OCI-LY1 (cell line): ENCODE measurements at regions not wholly inside any gene's neighbourhood (a gene's known extent, or its start where the extent isn't known, plus 50 kb on each side); places are given as distances from the start of the nearest gene placed in this dataset.

Source experiments
- H2AFZ ChIP-seq: fragments of 200-600 bp; sonication (generic), shearing (Covaris generic); 2 replicates; pipeline ENCODE4 v1.6.0; 2014; ENCODE audit warnings: antibody characterized with exemption, mild to moderate bottlenecking, low read length
- H3F3A ChIP-seq: fragments of 200-600 bp; sonication (generic), shearing (Covaris generic); 2 replicates; pipeline ENCODE4 v1.6.0; 2014; ENCODE audit warnings: mild to moderate bottlenecking, antibody characterized with exemption, low read length, moderate library complexity; ENCODE audit not compliant: insufficient read depth
- H3K27ac ChIP-seq: fragments of 200-600 bp; sonication (generic); 2 replicates; pipeline ENCODE4 v1.5.1; 2014; ENCODE audit warnings: low read length, mixed run types, mild to moderate bottlenecking, low read depth; ENCODE audit not compliant: poor library complexity, severe bottlenecking
- H3K27me3 ChIP-seq: fragments of 200-600 bp; sonication (generic); 2 replicates; pipeline ENCODE4 v1.6.0; 2014; ENCODE audit warnings: antibody characterized with exemption, mild to moderate bottlenecking, low read length, moderate library complexity; ENCODE audit not compliant: insufficient read depth
- H3K36me3 ChIP-seq: fragments of 200-600 bp; sonication (generic); 2 replicates; pipeline ENCODE4 v1.6.1; 2014; ENCODE audit warnings: mild to moderate bottlenecking, antibody characterized with exemption, low read length, moderate library complexity, mixed read lengths; ENCODE audit not compliant: insufficient read depth
- H3K4me1 ChIP-seq: fragments of 200-600 bp; sonication (generic); 2 replicates; pipeline ENCODE4 v1.5.1; 2014; ENCODE audit warnings: mild to moderate bottlenecking, low read length, moderate library complexity; ENCODE audit not compliant: insufficient read depth, severe bottlenecking
- H3K4me2 ChIP-seq: fragments of 200-600 bp; sonication (generic), shearing (Covaris generic); 2 replicates; pipeline ENCODE4 v1.6.1; 2014; ENCODE audit warnings: low read length
- H3K4me3 ChIP-seq: fragments of 200-600 bp; sonication (generic); 2 replicates; pipeline ENCODE4 v1.5.1; 2014; ENCODE audit warnings: low read length, low read depth, mild to moderate bottlenecking, mixed read lengths; ENCODE audit not compliant: poor library complexity, severe bottlenecking
- H3K79me2 ChIP-seq: fragments of 200-600 bp; shearing (Covaris generic); 2 replicates; pipeline ENCODE4 v1.6.1; 2016; ENCODE audit warnings: mixed run types, low read length, mixed read lengths; ENCODE audit not compliant: insufficient read depth
- H3K9ac ChIP-seq: fragments of 200-600 bp; sonication (generic), shearing (Covaris generic); 2 replicates; pipeline ENCODE4 v1.6.1; 2014; ENCODE audit warnings: mild to moderate bottlenecking, low read length, mixed read lengths
- H3K9me2 ChIP-seq: fragments of 200-600 bp; sonication (generic), shearing (Covaris generic); 2 replicates; pipeline ENCODE4 v1.6.1; 2014; ENCODE audit warnings: low read depth, mild to moderate bottlenecking, low read length, mixed read lengths
- H3K9me3 ChIP-seq: fragments of 200-600 bp; shearing (Covaris generic); 2 replicates; pipeline ENCODE4 v1.6.1; 2014; ENCODE audit warnings: low read length, mixed read lengths
- H4K20me1 ChIP-seq: fragments of 200-600 bp; sonication (generic), shearing (Covaris generic); 2 replicates; pipeline ENCODE4 v1.6.0; 2016; ENCODE audit warnings: mild to moderate bottlenecking, low read length; ENCODE audit not compliant: insufficient read depth
- EZH2 ChIP-seq: fragments of 200-600 bp; sonication (generic), shearing (Covaris generic); IDR thresholded peaks from 2 replicates; pipeline ENCODE4 v1.8.0; 2017; ENCODE audit warnings: borderline replicate concordance, mixed run types, mild to moderate bottlenecking, antibody characterized with exemption, low read length, moderate library complexity, mixed read lengths
- TF ChIP-seq, protein P1 (sequence below): fragments of 200-600 bp; sonication (generic), shearing (Covaris generic); IDR thresholded peaks from 2 replicates; pipeline ENCODE4 v1.5.1; 2017; ENCODE audit warnings: mild to moderate bottlenecking, antibody characterized with exemption, low read length, moderate library complexity, mixed read lengths

DNA sequence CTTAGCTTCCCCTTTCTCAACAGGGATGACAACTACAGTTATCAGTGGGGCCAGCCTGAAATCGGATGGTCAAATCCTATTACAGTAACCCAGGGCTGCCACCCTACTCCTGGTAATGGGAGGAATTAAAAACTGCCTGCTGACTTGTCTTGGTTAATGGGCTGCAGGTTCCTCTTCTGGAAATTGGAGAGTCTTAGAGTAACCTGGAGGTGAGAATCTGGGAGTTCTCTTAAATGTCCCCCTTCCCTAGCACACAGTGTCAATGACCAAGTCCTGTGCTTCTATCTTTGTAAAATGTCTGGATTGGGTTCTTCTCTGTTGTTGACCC, 113.1 kb downstream of the DDX1 start:
- peaks cover 4% of the 10 kb centered on the region; the same call in 1 of the 2 replicates for H3K27me3 ChIP-seq
- H2AFZ ChIP-seq: no peak overlapping the region
- H3K79me2 ChIP-seq: no peaks in the 10 kb centered on the region
- H3K36me3 ChIP-seq: no peaks in the 10 kb centered on the region
- H3K4me2 ChIP-seq: no peak overlapping the region
- TF ChIP-seq EZH2: no peak
- TF ChIP-seq, protein P1, sequence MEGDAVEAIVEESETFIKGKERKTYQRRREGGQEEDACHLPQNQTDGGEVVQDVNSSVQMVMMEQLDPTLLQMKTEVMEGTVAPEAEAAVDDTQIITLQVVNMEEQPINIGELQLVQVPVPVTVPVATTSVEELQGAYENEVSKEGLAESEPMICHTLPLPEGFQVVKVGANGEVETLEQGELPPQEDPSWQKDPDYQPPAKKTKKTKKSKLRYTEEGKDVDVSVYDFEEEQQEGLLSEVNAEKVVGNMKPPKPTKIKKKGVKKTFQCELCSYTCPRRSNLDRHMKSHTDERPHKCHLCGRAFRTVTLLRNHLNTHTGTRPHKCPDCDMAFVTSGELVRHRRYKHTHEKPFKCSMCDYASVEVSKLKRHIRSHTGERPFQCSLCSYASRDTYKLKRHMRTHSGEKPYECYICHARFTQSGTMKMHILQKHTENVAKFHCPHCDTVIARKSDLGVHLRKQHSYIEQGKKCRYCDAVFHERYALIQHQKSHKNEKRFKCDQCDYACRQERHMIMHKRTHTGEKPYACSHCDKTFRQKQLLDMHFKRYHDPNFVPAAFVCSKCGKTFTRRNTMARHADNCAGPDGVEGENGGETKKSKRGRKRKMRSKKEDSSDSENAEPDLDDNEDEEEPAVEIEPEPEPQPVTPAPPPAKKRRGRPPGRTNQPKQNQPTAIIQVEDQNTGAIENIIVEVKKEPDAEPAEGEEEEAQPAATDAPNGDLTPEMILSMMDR: no peak
- no peaks in the 10 kb centered on the region for H3K9me3 ChIP-seq
- H3K4me3 ChIP-seq: no peak overlapping the region
- H3K4me1 ChIP-seq: no peaks in the 10 kb centered on the region
- H3K9me2 ChIP-seq: no peaks in the 10 kb centered on the region
- no peak overlapping the region for H3K9ac ChIP-seq
- no peaks in the 10 kb centered on the region for H4K20me1 ChIP-seq
- no peak overlapping the region for H3K27ac ChIP-seq
- H3F3A ChIP-seq: no peaks in the 10 kb centered on the region

DNA sequence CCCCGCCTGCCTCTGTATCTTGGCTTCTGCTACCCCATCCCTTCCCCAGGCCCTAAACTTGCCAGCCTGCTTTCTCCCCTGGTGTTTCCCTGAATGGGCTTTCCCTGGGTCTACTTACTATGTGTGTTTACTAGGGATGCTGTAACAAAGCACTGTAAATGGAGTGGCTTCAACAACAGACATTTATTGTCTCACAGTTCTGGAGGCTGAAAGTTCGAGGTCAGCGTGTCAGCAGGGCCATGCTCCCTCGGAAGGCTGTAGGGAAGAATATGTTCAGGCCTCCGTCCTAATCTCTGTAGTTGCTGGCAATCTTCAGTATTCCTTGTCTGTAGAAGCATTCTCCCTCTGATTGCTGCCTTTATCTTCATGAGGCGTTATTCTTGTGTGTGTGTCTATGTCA, 113.6 kb downstream of the DDX1 start:
- H3K9ac ChIP-seq: no peak overlapping the region
- no peaks in the 10 kb centered on the region for H3K79me2 ChIP-seq
- no peak overlapping the region for H3K4me2 ChIP-seq
- no peaks in the 10 kb centered on the region for H3K9me2 ChIP-seq
- no peaks in the 10 kb centered on the region for H3K9me3 ChIP-seq
- no peak overlapping the region for H2AFZ ChIP-seq
- no peak overlapping the region for H3K27ac ChIP-seq
- no peaks in the 10 kb centered on the region for H3K4me1 ChIP-seq
- no peaks in the 10 kb centered on the region for H4K20me1 ChIP-seq
- TF ChIP-seq EZH2: no peak
- TF ChIP-seq, protein P1: no peak
- H3K4me3 ChIP-seq: no peak overlapping the region
- peaks cover 4% of the 10 kb centered on the region; the same call in 1 of the 2 replicates for H3K27me3 ChIP-seq
- no peaks in the 10 kb centered on the region for H3F3A ChIP-seq
- no peaks in the 10 kb centered on the region for H3K36me3 ChIP-seq

DNA sequence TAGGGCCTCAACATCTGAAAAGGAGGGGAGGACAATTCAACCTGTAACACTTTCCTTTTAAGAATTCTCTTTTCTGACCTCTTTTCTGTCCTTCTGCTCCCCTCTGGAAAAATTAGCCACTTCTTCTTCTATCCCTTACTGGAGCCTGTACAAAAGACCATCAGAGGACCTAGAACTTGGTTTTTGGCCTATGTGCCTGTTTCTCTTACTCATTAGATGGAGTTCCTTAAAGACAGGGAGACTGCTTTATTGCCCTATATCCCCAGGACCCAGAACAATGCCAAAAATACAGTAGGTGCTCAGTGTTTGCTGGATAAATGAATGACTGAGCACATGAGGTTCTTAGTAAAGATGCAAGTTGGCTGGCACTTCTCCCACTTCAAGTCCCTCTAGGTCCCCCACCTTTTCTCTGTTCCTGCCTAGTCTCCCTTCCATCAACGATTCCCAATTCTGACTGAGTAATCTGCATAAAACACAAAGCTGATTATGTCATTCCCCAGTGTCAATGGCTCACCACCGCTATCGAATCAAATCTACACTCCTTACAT, 114.2 kb downstream of the DDX1 start:
- H3F3A ChIP-seq: no peaks in the 10 kb centered on the region
- TF ChIP-seq, protein P1: no peak
- TF ChIP-seq EZH2: no peak
- no peaks in the 10 kb centered on the region for H3K79me2 ChIP-seq
- H2AFZ ChIP-seq: no peak overlapping the region
- H3K9ac ChIP-seq: no peak overlapping the region
- no peaks in the 10 kb centered on the region for H3K4me1 ChIP-seq
- no peaks in the 10 kb centered on the region for H4K20me1 ChIP-seq
- H3K4me3 ChIP-seq: no peak overlapping the region
- H3K27me3 ChIP-seq: peaks cover 4% of the 10 kb centered on the region; the same call in 1 of the 2 replicates
- no peaks in the 10 kb centered on the region for H3K36me3 ChIP-seq
- no peaks in the 10 kb centered on the region for H3K9me2 ChIP-seq
- H3K27ac ChIP-seq: no peak overlapping the region
- no peak overlapping the region for H3K4me2 ChIP-seq
- H3K9me3 ChIP-seq: no peaks in the 10 kb centered on the region
